KBM-7 (cell line): ENCODE measurements at regions not wholly inside any gene's neighbourhood (a gene's known extent, or its start where the extent isn't known, plus 50 kb on each side); places are given as distances from the start of the nearest gene placed in this dataset.
"Not testable (repeated sequence)": the region's sequence is repeated elsewhere in the genome, so short reads cannot be mapped to it uniquely, and the experiment has no call there.

ENCODE experiments used
- DNase-seq: peaks from one replicate; pipeline ENCODE4 v3.0.0-alpha.2; 2015
- in situ Hi-C: fragments of 300-500 bp; cut with MboI; formaldehyde crosslinking; loops from 2 replicates; pipeline ENCODE4 v1.14.3; 2020; ENCODE audit warnings: low sequenced_read_pairs, low pct_unique_long_range_greater_than_20kb, mixed read lengths

DNA sequence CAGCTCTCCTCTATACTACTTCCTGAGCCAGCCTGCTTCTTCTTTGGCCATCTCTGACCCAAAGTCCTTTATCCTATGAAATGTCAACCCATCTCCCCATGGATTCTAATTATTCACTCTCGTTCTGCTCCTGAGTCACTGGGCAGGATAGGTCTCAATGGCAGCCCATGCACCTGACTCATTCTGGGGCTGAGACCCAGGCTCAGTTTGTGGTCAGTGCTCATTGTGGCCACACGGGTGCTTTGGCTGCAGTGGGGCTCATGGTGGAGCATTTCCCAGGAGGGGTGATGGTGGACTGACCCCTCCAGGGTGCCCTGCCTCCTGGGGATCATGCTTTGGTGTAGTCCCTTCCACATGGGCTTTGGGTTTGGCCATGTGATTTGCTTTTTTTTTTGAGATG, 154.8 kb upstream of the WSCD1 start:
- in situ Hi-C loops: no loop called here
- DNase-seq: no peak

GRCh38 chr17:5919089-5919488, 151.1 kb upstream of the WSCD1 start:
- no peak for DNase-seq
- in situ Hi-C loops: no loop called here

- DNase-seq: no peak
These were observed 148.5 kb upstream of the WSCD1 start for GRCh38 chr17:5921512-5922282.

DNA sequence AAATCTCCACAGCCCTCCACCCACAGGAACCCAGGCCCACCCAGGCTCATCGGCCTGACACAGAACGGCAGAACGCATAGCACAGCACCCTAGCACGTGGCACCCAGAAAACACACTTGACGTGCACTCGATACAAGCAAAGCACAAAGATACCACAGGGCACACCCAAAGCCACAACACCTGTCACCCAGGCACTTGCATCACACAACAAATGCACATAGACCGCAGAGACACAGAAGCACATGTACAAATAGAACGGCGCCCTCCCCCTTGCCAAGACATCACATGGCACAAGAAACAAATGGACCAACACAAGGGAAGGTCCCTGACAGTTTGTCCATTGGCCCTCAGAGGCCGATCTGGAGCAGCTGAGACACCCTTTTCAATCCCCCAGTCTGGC, 147.7 kb upstream of the WSCD1 start:
- in situ Hi-C loops: no loop called here
- DNase-seq: no peak

More at GRCh38 chr17:5921512-5922282, 148.5 kb upstream of the WSCD1 start:
- in situ Hi-C loops: no loop called here

DNA sequence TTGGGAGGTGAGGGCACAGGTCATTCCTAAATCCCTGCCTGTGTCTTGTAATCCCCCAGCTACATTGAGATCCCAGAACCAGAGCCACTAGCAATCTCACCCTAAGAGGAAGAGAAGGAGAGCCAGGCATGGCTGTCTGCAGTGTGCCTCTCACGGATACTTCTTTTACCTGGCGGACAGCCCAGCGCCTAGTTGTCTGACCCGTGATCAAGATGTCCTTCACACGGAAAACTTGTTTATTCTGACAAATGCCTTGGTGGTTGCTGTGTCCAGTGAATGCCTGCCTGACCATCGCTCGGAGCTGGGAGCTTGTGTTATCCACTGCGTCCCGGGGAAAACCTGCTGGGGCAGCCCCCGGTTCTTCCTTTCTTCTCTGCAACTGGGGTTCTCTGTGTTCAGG, 140.5 kb upstream of the WSCD1 start:
- in situ Hi-C loops: no loop called here
- no peak for DNase-seq

DNA sequence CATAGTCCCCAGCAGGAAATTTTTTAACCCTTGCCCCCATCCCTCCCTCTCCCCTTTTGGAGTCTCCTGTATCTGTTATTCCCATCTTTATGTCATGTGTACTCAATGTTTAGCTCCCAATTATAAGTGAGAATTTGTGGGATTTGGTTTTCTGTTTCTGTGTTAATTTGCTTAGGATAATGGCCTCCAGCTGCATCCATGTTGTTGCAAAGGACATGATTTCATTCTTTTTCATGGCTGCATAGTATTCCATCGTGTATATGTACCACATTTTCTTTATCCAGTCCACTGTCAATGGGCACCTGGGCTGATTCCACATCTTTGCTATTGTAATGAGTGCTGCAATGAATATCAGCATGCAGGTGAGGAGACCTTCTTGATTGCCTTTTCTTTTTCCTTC, 139.6 kb upstream of the WSCD1 start:
- in situ Hi-C loops, DNase-seq: not testable (repeated sequence)

DNA sequence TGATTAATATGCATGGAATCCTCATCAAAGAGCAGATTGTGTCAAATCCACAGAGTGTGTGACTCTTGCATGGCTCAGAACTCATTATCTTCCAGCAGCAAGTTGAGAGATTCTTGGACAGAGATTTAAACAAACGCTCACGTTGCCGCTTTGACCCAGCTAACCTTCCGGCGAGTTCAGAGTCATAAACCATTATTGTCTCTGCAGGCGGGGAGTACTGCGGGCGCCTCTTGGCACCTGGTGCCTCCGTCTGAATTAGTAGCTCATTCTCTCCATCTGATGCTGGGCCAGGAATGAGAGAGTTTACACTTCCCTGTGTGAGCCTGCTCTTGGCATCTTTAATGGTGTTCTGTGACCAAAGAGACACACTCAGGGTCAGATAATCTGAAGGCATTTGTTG, 138.6 kb upstream of the WSCD1 start:
- DNase-seq: no peak
- in situ Hi-C loops: no loop called here

- DNase-seq: no peak
- in situ Hi-C loops: no loop called here
These were observed 136.7 kb upstream of the WSCD1 start for GRCh38 chr17:5933430-5933829.

DNA sequence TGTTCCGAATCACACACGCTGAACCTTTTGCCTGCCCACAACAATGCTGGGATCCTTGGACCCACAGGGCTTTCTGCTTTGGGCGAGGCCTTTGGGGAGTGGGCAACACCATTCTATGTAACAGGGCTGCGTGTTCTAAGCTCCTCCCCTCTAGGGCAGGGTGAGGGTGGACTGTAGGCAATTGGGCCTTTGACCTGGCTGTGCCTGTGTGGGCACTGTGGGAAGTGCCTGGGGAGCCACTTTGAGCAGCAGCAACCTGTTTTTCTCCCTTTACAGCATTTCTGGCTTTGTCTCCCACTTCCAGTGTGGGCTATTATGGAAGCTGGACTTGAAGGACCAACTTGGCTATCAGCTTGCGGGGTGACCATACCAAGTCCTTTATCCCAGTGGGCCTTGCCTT, 128.9 kb upstream of the WSCD1 start:
- in situ Hi-C loops: no loop called here
- DNase-seq: no peak

- in situ Hi-C loops: no loop called here
- no peak for DNase-seq
These were observed 127.5 kb upstream of the WSCD1 start for GRCh38 chr17:5942687-5943086.

GRCh38 chr17:5943232-5943631, 126.9 kb upstream of the WSCD1 start:
- in situ Hi-C loops: no loop called here
- DNase-seq: no peak

DNA sequence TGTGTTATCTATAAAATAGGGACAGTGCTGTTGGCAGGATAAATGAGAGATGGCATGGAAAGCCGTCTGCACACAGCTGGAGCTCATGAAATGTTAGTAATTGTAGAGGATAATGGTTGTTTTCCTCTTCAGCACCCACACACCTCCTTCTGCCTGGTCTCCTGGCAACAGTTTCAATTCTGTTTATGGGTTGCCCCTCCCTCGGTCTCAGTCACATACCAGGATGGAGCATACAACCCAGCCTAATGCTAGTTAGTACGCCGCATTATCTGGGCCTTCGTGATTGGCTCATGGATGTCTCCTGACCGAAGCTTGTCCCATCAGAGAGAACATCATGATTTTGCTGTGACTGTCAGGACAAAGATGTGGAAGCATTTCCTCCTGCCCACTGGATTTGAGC, 126.2 kb upstream of the WSCD1 start:
- DNase-seq: no peak
- in situ Hi-C loops: no loop called here

DNA sequence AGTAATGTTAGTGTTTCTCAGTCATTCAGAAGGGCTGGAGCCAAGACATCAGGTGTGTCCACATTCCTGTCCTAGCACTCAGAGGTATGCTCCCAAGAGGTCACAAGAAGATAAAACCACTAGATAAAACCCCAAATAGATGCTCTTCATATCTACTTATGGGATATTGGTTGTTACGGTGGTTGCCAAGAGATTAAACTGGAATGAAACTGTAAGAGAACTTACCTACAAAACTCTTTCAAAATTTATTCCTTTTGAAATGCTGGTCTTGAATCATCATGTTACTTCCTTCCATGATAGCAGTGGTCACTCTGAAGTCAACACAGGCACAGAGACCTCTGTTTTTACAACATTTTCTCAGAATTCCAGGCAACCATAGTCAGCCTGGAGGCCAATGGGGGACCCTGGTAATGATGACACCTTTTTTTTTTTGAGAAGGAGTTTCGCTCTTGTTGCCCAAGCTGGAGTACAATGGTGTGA, 122.4 kb upstream of the WSCD1 start:
- in situ Hi-C loops: no loop called here
- no peak for DNase-seq

GRCh38 chr17:5948811-5949210, 121.4 kb upstream of the WSCD1 start:
- no peak for DNase-seq
- in situ Hi-C loops: no loop called here

DNA sequence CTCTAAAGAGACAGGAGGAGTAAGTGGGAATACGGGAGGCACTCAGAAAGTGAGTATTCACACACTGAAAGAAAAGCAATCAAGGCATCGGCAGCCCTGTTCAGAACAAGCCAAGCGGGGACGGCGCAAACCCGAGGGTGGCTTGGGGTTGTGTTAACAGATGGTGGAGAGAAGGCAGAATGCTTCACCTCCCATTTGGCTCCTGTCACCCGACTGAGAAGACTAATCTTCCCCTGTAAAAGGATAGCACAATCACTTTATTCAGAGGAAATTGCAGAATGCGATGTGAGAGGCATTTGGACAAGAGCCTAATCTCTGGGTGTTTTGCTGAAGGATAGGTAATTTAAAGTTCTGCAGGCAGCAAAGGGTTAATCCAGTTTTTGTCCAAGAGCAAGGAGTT, 119.3 kb upstream of the WSCD1 start:
- no peak for DNase-seq
- in situ Hi-C loops: no loop called here

DNA sequence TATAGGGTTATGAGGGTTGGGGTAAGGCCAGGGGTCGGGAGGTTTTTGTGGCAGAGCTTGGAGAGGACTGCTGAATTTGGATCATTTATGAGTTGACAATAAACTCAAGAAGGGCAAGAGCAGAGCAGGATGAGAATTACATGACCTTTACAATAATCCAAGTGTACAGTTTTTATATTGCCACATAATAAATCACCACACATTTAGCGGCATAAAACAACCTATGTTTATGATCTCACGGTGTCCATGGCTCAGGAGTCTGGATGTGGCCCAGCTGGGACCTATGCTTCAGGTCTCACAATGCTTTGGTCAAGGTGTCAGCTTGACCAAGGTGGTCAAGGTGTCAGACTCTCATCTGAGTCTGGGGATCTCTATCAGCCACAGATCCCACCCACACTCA, 118.3 kb upstream of the WSCD1 start:
- DNase-seq: no peak
- in situ Hi-C loops: no loop called here

GRCh38 chr17:5952518-5952917, 117.7 kb upstream of the WSCD1 start:
- in situ Hi-C loops: no loop called here
- no peak for DNase-seq

DNA sequence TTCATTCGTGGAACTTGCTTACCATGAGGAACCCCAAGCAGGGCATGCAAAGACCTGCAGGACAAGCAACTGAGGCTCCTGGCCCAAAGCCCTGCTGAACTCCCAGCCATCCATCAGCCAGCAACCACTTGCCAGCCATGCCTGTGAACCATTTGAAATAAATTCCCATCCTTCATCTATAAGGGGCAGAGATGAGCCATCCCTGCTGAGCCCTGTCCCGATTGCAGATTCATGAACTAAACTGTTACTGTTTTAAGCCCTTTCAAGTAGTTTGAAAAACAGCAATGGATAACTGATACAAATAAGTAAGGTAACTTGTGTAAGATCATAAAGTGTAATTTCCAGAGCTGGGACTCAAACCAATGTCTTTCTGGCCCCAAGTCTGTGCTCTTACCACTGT, 114.4 kb upstream of the WSCD1 start:
- no peak for DNase-seq

GRCh38 chr17:5958850-5959249, 111.3 kb upstream of the WSCD1 start:
- in situ Hi-C loops: no loop called here
- no peak for DNase-seq

More for the DNA sequence above, 114.4 kb upstream of the WSCD1 start:
- in situ Hi-C loops: no loop called here

DNA sequence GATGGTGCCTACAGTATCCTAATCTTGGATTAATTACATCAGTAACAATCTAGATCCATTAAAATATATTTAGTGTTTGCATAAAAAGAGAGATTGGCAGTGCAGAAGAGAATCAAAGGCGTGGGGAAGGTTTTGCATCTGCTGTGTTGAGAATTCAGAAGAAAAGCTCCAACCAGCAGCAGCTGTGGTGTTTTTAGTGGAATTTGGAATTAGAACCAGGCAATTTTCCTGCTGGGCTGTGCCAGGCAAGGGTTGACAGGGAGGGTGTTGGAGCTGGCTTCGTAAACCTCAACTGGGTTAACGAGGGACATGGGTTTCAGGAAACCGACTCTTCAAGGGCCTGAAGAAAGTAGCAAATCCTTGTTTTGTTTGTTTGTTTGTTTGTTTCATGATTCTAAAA, 107.8 kb upstream of the WSCD1 start:
- DNase-seq: no peak
- in situ Hi-C loops: no loop called here

- no peak for DNase-seq
- in situ Hi-C loops: no loop called here
These were observed 98.2 kb upstream of the WSCD1 start for GRCh38 chr17:5971969-5972368.
